ENCODE measurements at regions not wholly inside any gene's neighbourhood (a gene's known extent, or its start where the extent isn't known, plus 50 kb on each side); places are given as distances from the start of the nearest gene placed in this dataset.

DNA sequence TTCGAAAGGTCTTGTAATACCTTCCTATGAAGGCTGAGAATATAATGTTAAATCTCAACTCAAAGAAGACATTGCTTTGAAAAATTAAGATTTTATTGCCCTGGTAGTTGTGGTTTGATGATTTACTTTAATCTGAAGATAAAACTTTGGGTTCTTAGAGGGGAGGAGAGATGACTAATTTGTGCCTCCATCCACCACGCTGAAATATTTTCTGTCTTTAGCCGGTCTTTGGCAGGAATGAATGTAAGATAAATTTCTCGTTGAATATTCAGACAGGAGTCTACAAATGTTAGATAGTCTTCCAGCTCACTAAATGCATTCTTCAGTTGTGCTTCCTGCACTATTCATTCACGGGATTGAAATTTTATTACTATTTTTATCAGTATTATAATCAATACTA is 844.3 kb upstream of the NR2F2 start:
- Histone ChIP-seq H3K4me1 (no peaks in the 10 kb centered on the region), H3K9me3 (no peaks in the 10 kb centered on the region), H3K4me3 (no peak overlapping the region), H3K9ac (no peak overlapping the region), H3K4me2 (no peak overlapping the region), H4K20me1 (no peaks in the 10 kb centered on the region), H3K27me3 (no peaks in the 10 kb centered on the region), H3K27ac (no peak overlapping the region), H3K36me3 (no peaks in the 10 kb centered on the region)
- TF ChIP-seq Cebpa-rat (IDR thresholded peaks at IDR 0.05), result no peak

DNA sequence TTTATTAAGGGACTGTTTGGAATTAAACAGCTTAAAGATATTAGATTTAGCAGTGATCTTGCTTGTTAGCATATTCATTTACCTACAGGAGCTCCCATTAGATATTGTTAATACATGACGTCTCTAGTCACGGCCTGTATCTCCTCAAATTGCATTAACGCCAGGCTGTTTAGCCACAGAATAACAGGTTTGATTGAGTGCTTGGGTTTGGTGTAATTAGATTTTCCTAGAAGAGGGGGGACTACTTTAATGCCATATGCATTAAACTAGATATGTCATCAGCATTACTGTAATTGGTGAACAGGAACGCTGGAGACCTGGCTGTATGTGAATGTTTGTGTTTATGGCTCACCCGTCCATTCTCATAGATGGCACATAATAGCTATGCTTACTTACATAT is 841.4 kb upstream of the NR2F2 start:
- H3K4me2 ChIP-seq, result no peak overlapping the region
- H3K9me3 ChIP-seq, result no peaks in the 10 kb centered on the region
- TF ChIP-seq Cebpa-rat (IDR thresholded peaks at IDR 0.05), result no peak
- H3K4me3 ChIP-seq, result no peak overlapping the region
- no peaks in the 10 kb centered on the region for H4K20me1 ChIP-seq
- no peaks in the 10 kb centered on the region for H3K27me3 ChIP-seq
- H3K36me3 ChIP-seq, result no peaks in the 10 kb centered on the region
- H3K27ac ChIP-seq, result no peak overlapping the region
- no peak overlapping the region for H3K9ac ChIP-seq
- no peaks in the 10 kb centered on the region for H3K4me1 ChIP-seq

DNA sequence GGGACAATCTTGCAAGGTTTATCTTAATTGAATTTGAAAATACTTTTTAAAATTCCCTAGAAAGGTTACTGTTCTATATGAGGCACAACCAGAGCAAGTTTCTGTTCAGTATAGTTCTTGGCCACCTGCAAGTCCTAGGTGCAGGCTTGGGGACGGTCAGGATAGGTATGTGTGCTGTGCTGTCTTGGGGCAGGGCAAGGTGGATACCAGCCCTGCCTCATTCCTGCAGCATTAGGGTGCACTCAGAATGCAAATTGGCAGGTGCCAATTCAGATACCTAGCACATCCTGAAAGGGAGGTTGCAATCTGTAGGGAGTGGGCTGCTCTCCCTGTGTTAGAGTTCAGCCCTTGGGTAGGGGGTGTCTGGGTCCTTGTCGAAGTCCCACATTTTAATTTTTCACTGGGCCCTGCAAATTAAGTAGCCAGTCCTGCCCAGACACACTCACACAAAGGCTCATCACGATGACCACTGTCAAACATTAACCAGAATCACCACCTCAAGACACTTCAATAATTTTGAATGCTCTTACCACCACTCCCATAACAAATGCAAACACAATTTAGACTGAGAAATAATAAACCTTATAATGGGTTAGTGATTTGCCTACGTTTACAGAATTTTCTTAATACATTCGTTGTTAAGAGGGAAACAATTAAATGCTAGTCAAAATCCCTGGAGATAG is 838.0 kb upstream of the NR2F2 start:
- Histone ChIP-seq H4K20me1 (no peaks in the 10 kb centered on the region), H3K9me3 (no peaks in the 10 kb centered on the region), H3K9ac (no peak overlapping the region), H3K27ac (no peak overlapping the region), H3K4me1 (no peaks in the 10 kb centered on the region), H3K4me3 (no peak overlapping the region), H3K27me3 (no peaks in the 10 kb centered on the region), H3K36me3 (no peaks in the 10 kb centered on the region), H3K4me2 (no peak overlapping the region)
- TF ChIP-seq Cebpa-rat (IDR thresholded peaks at IDR 0.05), result no peak

DNA sequence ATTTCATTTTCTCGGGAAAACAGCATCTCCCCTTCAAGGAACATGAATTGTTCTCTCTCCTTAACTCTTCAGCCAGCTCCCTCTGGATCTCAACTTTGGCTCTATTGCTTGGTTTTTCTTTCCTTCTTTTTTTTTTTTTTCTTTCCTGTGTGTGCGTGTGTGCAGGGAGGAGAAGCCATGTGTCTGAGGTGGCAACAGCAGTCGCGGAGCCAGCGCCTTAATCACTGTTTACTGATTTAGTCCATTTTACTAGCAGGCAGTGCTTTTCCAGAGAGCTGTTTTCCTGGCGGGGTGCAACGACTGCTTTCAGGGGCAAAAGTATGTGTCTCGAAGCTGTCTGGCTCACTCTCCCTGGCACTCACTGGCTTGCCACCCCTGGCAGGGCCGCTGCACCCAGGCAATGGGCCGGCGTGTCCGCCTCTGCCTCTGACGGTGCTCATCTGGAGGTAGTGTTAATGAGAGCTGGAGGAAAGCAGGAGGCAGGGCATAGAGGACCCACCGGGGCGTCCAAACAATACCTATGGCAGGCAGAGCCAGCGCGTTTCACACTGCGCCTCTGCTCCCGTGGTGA is 835.4 kb upstream of the NR2F2 start:
- TF ChIP-seq Cebpa-rat (IDR thresholded peaks at IDR 0.05), result no peak
- Histone ChIP-seq H3K4me2 (no peak overlapping the region), H3K27ac (no peak overlapping the region), H3K4me1 (no peaks in the 10 kb centered on the region), H3K36me3 (no peaks in the 10 kb centered on the region), H4K20me1 (no peaks in the 10 kb centered on the region), H3K4me3 (no peak overlapping the region), H3K9ac (no peak overlapping the region), H3K27me3 (no peaks in the 10 kb centered on the region), H3K9me3 (no peaks in the 10 kb centered on the region)

DNA sequence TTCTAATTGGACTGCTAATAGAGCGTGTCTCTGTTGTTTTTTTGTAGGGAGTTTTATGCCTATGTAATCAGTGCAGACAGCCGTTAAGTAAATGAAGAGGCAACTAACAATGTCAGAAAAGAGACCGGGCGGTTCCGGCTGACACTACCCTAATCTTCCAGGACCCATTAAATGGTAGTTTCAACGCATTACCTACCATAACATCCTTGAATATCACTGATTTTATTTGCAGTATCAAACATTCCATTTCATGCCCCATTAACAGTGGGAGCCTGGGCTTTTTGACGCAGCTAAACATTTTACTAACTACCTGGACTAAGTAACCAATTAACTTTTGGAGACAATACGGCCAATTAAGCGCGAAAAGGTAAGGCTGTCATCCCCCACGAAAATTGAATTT is 832.9 kb upstream of the NR2F2 start:
- Histone ChIP-seq H3K36me3 (no peaks in the 10 kb centered on the region), H4K20me1 (no peaks in the 10 kb centered on the region), H3K27me3 (no peaks in the 10 kb centered on the region), H3K4me3 (no peak overlapping the region), H3K4me1 (no peaks in the 10 kb centered on the region), H3K27ac (no peak overlapping the region), H3K4me2 (no peak overlapping the region), H3K9ac (no peak overlapping the region), H3K9me3 (no peaks in the 10 kb centered on the region)
- TF ChIP-seq Cebpa-rat (IDR thresholded peaks at IDR 0.05), result no peak

DNA sequence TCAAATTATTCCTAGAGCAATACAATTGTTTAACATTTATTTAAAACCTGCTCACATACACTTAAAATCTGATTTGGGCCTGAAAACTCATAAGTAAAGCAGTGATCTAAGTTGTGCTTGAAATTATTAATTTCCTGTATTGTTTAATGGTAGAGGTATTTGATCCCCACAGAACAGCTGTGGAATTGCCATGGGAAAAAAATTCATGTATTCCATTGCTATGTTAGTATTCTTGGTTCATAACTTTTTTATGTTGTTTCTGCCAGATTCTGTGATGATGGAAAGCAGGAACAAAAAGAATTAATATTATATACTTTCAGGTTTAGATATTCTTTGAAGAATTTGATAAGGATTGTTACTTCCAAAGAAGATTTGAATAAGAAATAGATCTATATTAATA is 831.5 kb upstream of the NR2F2 start:
- H3K36me3 ChIP-seq, result no peaks in the 10 kb centered on the region
- TF ChIP-seq Cebpa-rat (IDR thresholded peaks at IDR 0.05), result no peak
- H3K4me2 ChIP-seq, result no peak overlapping the region
- H4K20me1 ChIP-seq, result no peaks in the 10 kb centered on the region
- no peak overlapping the region for H3K9ac ChIP-seq
- no peaks in the 10 kb centered on the region for H3K4me1 ChIP-seq
- no peaks in the 10 kb centered on the region for H3K9me3 ChIP-seq
- H3K27me3 ChIP-seq, result no peaks in the 10 kb centered on the region
- H3K27ac ChIP-seq, result no peak overlapping the region
- no peak overlapping the region for H3K4me3 ChIP-seq

GRCh38 chr15:95499397-95499796 is 831.1 kb upstream of the NR2F2 start:
- H3K27me3 ChIP-seq, result no peaks in the 10 kb centered on the region
- TF ChIP-seq Cebpa-rat (IDR thresholded peaks at IDR 0.05), result no peak
- H3K36me3 ChIP-seq, result no peaks in the 10 kb centered on the region
- H3K4me2 ChIP-seq, result no peak overlapping the region
- H4K20me1 ChIP-seq, result no peaks in the 10 kb centered on the region
- no peaks in the 10 kb centered on the region for H3K4me1 ChIP-seq
- no peaks in the 10 kb centered on the region for H3K9me3 ChIP-seq
- no peak overlapping the region for H3K4me3 ChIP-seq
- H3K9ac ChIP-seq, result no peak overlapping the region
- H3K27ac ChIP-seq, result no peak overlapping the region

- Histone ChIP-seq H3K9me3 (no peaks in the 10 kb centered on the region), H3K4me3 (no peak overlapping the region), H3K27me3 (no peaks in the 10 kb centered on the region), H3K36me3 (no peaks in the 10 kb centered on the region), H3K9ac (no peak overlapping the region), H4K20me1 (no peaks in the 10 kb centered on the region), H3K4me2 (no peak overlapping the region), H3K4me1 (no peaks in the 10 kb centered on the region), H3K27ac (no peak overlapping the region)
- no peak for TF ChIP-seq Cebpa-rat (IDR thresholded peaks at IDR 0.05)
Measured at GRCh38 chr15:95501865-95502264, 828.6 kb upstream of the NR2F2 start.

DNA sequence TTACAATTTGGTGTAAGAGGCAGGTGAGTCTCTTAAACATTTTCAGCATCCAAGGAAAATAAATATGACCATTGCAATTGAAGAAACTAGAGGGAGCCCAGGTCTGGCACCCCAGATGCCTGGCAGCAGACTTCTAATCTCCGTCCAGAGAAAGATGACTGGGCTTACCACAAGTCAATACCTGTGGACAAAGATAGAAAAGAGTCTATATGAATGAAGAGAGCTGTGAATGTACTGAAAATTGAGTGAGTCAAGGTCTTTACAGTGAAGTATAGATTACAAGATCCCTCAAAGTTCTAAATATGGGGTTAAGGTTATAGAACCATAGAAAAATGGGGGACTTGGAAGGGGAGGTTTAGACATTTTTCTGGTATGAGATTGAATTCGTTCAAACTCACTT is 827.4 kb upstream of the NR2F2 start:
- TF ChIP-seq Cebpa-rat (IDR thresholded peaks at IDR 0.05), result no peak
- H3K36me3 ChIP-seq, result no peaks in the 10 kb centered on the region
- no peaks in the 10 kb centered on the region for H3K9me3 ChIP-seq
- no peak overlapping the region for H3K4me3 ChIP-seq
- no peak overlapping the region for H3K9ac ChIP-seq
- no peaks in the 10 kb centered on the region for H3K4me1 ChIP-seq
- no peak overlapping the region for H3K27ac ChIP-seq
- H3K27me3 ChIP-seq, result no peaks in the 10 kb centered on the region
- no peak overlapping the region for H3K4me2 ChIP-seq
- no peaks in the 10 kb centered on the region for H4K20me1 ChIP-seq

DNA sequence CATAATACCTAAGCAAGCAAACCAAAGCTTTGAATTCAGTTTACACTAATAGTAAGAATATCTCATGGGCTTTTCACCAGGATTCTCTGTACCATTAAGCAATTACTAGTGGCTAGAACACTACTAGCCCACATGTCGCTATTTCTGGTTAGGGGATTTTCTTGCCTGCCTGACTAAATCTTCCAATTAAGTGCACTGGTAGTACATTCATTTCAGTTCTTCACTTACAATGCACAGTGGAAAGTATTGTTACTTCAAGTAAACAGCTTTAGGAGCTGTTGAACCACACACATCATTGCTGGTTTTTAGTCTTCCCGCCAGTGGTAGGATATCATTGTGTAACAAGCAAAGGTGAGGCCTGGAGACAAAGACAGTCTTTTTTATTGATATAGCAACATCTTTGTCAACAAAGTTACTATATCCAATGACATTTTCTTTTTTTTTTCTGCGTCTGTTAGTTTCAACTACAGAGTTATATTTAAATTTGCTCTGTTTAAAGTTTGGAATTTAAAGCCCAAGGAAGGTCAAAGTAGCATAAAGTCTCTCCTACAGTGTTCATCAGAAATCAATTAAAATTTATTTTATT is 826.8 kb upstream of the NR2F2 start:
- no peaks in the 10 kb centered on the region for H3K9me3 ChIP-seq
- no peak overlapping the region for H3K4me2 ChIP-seq
- H3K4me3 ChIP-seq, result no peak overlapping the region
- no peak for TF ChIP-seq Cebpa-rat (IDR thresholded peaks at IDR 0.05)
- no peak overlapping the region for H3K27ac ChIP-seq
- no peaks in the 10 kb centered on the region for H3K4me1 ChIP-seq
- H3K9ac ChIP-seq, result no peak overlapping the region
- H3K27me3 ChIP-seq, result no peaks in the 10 kb centered on the region
- no peaks in the 10 kb centered on the region for H4K20me1 ChIP-seq
- H3K36me3 ChIP-seq, result no peaks in the 10 kb centered on the region

Data from BLaER1 (cell line).